Stimulated activated CD8-positive, alpha-beta memory T cell treated with anti-CD3 and anti-CD28 coated beads, Interleukin-4, amount 100 ng/mL, for 24 hours (primary cell): ENCODE measurements at regions not wholly inside any gene's neighbourhood (a gene's known extent, or its start where the extent isn't known, plus 50 kb on each side); places are given as distances from the start of the nearest gene placed in this dataset.
"Not testable (repeated sequence)": the region's sequence is repeated elsewhere in the genome, so short reads cannot be mapped to it uniquely, and the experiment has no call there.

Experiments
- DNase-seq: peaks from one replicate; pipeline ENCODE4 v3.0.0-alpha.2; 2020; ENCODE audit warnings: low read depth

DNA sequence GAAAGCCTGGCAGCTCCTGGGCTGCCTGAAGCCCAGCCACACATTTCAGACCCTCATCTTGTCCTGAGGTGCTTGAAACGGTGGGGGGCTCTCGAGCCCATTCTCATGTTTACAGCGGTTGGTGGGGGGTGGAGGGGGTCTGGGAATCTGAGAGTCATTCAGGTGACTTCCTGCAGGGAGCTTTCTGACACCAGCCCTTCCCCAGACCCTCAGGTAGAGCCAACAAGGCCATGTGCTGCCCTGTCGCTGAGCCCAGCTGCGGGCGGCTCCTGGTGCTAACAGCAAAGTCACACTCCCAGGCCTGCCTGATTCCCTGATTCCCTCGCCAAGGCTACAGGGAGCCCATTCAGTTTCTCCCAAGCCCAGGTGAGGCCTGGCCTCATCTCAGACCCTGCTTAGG lies 324.9 kb upstream of the MEX3C start:
- DNase-seq = no peak

DNA sequence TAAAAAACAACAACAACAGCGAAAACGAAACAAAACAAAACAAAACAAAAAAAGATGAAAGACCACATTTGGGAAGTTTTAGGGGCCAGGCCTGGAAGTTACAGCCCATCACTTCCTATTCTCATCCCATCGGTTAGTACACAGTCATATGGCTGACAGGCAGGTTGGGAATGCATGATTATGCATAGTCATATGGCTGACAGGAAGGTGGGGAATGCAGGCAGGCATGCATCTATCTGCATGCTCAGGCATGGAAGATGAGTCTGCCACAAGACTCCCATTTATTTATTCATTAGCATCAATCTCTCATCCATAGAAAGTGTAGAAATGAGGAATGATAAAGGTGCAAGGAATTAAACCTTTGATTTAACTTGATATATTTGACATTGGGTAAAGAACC lies 325.3 kb upstream of the MEX3C start:
- DNase-seq = no peak

DNA sequence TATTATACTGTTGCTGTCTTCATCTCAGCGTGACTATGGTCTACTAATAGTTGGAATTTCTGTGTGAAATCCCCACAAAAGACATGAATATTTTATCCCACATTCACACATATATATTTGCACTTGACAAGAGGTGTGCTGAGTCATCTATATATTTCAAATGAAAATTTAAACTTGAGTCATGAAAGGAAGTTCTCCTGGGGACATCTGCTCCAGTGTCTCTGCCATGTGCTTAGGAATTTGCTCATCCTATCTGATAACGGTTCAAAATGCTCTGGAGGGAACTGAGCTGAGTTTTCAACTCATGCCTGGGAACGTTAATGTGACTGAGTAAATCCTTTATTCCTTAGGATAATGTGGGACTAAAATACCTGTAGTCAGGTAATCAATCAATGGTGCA lies 326.2 kb upstream of the MEX3C start:
- no peak for DNase-seq

DNA sequence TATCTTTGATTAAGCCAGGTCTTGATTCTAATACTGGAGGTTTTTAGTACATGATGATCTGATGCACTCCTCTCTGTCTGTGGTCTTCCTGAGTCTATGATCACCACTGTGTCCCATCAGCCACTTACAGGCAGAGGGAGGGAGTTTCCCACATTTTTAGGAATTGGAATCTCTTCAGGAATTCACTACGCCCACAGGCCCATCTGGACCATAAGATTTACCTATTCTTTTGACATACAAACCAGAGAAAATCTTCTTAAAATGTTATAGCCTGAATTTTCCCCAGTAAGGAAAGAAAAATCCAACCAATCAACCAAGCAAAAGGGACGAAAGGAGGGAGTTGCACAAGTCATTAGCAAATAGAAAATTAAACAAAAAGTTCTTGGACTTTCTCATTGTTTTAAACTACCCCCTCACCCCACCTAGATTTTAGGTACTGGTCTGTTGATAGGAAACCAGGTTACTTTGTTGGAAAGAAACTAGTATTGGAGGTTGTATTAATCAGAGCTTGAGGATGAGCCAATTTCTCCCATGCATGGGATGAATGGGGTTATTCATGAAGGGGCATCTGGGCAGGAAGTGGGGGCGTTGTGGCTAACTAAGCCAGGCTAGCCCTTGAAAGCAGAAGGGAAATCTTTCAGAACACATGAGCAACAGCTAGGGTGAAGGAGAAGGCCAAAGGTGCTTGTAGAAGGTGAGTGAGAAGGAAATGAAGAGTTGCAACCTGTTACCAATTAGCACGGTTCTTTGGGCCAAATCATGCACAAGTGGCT lies 328.2 kb upstream of the MEX3C start:
- no peak for DNase-seq

DNA sequence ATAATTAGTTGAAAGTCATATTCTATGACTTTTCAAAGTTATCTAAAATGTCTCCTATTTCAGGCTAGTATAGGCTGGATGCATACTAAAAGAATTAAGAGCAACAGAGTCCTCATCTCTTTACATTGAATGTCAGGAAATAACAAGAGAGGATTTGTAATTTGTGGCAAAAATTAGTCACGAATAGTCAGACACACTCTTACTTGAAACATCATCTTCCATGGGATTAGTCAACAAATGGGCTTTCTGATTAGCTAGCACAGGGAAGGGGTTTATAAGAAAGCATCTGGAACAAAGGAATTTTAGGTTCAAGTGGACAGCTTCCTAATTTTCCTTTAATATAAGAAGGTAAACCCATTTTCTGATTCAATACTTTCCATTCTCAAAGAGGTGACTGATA lies 330.3 kb upstream of the MEX3C start:
- DNase-seq = no peak

DNA sequence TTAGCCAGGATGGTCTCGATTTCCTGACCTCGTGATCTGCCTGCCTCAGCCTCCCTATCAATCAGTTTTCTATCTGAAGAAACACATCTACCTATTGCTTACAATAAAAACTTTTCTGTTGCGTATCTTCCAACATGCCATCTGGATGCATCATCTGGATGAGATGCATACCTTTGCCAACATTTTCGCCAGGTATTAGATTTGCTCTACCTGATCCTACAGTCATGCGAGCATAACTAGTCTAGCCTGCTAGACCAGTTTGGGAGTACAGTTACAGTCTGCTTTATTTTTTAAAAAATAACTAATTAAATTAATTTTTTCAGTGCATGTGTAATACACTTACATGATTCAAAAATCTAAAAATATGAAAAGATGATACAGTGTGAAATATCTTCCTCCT lies 334.0 kb upstream of the MEX3C start:
- DNase-seq = no peak

DNA sequence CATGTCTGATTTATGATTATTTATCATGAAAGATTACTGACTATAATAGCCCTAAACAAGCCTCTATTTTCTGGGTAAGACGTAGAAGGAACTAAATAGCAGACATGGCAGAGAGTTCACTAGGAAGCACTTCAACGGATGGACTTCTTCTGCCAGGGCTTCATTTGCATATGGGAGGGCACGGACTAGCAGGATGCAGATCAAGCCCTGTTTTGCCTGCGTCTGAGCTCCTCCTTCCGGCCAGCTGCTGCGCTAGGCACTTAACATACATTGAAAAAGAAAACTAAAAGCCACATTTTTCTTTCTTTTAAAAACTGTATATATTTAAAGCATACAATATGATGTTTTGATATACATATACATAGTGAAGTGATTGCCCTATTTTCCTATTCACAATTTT lies 340.0 kb upstream of the MEX3C start:
- no peak for DNase-seq

DNA sequence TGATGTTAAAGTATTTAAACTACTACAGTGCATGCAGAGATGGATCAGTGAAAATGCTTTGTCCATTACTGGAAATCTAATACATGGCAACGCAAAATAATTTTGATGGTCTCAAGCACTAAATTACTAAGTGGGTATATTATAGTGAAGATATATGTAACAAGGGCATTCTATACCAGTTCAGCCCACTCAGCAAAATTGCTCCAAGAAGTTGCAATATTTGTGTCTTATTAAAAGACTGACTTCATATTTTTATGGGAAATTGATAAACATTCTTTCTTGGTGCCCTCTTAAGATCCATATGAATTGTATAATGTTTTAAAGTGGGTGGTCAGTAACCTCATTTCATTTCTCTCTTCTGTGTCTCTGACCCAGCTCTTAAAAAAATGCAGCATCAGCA lies 343.1 kb upstream of the MEX3C start:
- DNase-seq = no peak

DNA sequence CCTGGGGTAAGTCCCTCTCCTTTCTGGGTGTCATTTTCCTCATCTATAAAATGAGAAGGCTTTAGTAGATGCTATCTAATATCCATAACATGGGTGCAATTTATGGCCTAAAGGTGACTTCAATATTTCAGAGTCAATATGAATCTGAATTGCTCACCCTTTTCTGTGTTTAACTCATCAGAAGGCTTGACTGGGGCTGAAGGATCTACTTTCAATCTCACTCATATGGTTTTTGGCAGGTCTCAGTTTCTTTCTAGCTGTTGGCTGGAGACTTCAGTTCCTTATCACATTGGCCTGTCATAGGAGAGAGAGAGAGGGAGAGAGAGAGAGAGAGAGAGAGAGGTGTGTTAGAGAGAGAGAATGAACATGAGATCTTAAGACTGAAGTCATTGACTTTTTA lies 343.7 kb upstream of the MEX3C start:
- DNase-seq = no peak

DNA sequence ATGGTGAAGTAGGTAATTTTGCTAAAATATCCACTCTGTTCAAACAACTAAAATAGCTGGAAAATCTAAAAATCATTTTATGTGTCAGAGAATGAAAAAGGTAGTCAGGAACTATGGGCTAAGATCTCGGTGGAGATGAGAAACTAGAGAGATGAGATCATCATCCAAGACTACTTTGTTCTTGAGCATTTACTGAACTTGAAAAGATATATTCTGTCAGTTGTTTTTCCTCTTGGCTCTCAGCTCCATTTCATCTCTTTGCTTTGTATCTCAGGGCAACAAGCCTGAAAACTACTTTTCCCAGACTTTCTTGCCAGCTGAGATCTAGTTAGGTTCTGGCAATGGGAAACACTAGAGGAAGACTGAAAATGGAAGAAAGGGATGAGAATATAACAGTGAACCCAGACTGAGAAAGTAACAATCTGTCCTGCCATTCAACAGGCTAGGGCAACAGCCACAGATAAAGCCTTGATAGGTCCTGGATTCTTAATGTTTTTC lies 346.2 kb upstream of the MEX3C start:
- no peak for DNase-seq

DNA sequence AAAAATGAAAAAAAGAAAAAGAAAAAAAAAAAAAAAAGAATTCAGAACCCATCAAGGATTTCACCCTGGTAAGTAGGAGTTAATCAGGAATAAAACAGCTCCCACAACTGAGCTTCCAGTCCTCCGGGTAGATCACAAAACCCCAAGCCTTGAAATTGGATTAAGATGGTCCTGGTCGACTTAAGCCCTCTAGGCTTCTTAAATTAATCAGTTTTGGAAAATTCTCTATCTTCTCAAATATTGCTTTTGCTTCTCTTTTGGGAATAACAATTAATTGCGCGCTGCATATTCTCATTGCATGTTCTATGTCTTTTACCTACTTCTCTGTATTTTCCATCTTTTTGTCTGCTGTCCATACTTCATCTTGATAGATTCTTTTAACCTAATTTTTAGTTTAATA lies 348.0 kb upstream of the MEX3C start:
- DNase-seq = no peak

DNA sequence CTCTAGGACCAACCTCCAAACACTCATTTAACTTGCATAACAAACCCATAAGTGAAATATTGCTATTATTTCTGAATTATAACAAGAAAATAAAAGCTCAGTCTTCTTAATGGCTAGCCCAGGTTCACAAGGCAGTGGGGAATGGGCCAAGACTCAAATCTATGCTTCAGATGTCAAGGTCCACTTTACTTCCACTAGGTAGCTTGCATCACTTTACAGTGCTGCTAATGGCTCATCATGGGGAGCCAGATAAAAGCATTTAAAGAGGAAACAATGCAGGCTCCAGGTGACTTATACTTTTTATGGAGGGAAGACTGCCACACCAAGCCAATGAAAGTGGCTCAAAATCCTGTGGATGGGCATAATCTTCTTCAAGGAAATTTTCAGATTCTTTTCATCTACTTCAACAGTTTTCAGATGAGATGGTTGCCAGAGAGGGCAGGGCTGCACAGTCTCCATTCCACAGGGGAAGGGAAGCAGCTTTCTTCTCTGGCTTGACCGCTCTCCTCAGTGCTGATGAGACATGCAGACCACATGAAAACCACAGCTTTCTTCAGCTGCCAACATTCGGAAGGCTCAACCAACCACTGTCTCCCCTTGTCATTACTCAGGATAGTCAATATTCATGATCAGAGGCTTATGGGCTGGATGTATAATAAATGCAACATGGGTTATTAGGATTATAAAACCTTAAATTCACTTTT lies 361.9 kb upstream of the MEX3C start:
- DNase-seq = no peak

DNA sequence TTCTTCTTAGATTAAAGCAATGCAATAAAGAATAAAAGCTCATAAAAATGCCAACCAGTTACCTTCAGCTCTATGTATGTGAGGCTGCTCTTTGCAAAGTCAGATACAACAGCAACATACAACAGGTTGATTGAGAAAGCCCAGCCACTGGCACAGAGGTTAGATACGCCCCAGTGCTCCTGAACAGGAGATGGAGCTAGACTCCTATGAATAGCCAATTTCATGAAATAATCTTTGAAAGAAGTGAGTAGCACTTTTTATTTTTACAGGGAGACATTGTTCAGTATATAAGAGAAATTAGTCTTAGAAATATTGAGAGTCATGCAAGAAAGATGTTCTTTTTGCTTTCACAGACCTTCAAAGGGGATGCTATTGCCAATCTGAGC lies 362.4 kb upstream of the MEX3C start:
- DNase-seq = no peak

DNA sequence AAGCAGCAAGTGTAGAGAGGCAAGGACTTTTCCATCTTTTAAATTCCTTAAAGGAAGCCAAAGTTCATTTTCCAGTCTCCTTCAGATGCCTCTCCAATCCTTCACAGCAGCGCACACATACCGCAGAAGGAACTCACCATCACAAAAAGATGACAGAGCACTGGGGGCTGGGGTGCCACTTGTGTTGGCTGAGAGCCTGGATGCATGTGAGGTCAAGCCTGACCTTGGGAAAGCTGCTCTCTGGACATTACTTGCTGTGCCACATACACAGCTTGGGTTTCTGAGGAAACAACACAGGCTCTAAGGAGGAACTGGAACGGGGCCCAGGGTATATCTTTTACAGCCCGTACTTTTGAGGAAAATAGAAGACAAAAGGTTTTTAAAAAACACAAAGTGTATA lies 364.3 kb upstream of the MEX3C start:
- no peak for DNase-seq

DNA sequence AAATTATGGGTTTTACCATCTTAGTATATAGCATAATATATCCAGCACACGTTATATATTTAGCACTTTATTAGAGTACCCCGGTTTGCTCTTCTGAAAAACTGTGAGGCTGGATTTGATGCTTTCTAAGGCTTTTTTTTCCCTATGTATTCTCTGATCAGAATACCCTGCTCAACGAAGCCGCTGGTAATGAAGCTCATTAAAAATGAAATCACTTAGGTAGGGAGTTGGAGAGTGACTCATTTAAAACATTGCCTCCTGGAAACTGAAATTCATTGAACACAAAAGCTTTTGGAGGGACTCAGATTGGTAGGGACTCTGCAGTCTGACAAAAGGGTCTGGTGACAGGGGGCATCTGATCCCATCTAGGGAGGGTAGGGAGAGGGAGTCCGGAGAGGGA lies 365.4 kb upstream of the MEX3C start:
- DNase-seq = no peak

DNA sequence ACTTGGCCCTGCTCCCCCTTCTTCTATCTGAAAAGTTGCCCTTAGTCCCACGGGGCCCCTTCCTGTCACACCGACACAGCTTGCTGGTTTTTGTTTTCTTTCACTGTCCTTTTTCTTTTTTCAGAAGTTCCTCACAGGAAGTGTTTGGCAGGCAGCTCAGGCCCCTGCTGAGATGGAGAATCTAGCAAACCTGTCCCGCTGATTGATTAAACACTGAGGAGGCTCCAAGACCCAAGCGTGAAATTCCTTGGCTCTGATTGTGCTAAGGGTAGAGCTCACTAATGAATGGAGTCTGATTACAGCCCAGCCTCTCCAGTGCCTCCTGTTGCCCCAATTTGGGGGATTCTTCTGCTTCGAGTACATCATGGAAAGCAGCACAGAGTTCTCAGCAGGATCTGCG lies 365.9 kb upstream of the MEX3C start:
- DNase-seq = no peak

DNA sequence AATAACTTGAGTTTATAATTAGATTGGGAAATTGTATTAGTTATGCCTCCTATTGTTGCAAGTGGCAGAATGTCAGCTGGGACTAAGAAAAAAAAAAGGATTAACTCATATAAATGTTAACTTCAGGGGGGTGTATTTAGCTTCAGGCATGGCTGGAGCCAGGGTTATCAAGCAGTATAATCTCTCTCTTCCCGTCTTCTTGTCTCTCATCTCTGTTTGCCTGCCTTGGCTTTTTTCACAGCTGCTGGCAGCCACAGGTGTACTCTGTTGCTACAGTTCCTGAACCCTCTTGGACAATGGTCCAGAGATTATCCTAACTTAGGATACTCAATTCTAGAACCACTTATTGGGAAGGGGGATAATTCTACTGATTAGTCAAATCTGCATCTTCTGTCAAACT lies 370.7 kb upstream of the MEX3C start:
- no peak for DNase-seq

DNA sequence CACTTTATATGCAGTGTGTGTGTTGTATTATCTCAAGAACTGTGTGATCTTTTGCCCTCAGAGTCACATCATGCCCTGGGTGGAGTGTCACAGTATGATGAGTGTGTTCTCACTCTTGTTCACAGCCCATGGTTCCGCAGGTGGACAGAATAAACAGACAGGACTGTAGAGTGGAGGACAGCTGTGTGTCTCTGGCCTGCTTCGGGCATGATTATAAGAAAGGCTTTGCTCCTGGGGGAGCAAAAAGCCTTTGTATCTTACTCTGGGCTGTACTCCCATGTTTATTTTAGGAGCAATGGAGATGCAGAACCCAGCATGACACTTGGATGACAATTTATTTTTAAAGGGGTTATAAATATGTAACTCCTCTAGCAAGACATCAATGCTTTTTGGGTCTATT lies 371.7 kb upstream of the MEX3C start:
- DNase-seq = no peak

DNA sequence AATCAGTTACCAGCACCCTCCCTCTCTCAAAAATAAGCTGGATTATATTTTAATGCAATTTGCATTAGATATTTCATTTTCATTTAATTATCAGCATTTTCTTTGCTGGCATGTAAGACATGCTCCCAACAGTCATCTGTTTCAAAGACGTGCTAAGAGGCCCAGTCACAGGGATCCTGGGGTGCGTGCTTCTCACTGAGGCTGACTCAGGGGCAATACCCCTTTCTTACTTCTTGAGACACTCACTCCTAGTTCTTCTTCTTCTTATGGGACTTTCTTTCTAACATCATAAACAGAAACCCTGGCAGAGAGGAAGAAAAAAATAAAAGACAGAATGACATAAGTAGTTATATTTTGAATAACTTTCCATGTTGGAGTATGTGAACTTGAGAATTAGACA lies 372.1 kb upstream of the MEX3C start:
- DNase-seq = no peak

DNA sequence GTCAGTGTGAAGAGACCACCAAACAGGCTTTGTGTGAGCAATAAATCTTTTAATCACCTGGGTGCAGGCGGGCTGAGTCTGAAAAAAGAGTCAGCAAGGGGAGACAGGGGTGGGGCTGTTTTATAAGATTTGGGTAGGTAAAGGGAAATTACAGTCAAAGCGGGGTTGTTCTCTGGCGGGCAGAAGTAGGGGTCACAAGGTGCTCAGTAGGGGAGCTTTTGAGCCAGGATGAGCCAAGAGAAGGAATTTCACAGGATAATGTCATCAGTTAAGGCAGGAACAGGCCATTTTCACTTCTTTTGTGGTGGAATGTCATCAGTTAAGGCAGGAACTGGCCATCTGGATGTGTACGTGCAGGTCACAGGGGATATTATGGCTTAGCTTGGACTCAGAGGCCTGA lies 372.6 kb upstream of the MEX3C start:
- not testable (repeated sequence) for DNase-seq

DNA sequence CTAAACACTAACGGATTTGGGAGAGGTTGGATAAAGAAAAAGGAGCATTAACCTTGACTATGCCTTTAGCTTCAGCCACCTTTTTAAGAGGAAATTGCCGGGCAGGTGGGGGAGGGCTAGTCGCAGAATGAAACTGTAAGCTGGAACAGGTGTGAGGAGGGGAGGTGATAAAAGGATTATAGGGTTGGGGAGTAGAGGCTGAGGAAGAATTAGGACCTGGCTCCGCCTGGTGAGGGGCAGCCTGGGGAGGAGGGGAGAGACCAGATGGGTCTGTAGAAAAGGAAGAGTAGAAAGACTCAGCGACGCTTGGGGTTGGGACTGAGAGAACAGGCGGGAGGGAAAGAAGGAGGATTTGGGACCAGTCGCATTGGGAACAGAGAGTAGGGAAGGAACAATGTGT lies 376.4 kb upstream of the MEX3C start:
- DNase-seq = not testable (repeated sequence)

DNA sequence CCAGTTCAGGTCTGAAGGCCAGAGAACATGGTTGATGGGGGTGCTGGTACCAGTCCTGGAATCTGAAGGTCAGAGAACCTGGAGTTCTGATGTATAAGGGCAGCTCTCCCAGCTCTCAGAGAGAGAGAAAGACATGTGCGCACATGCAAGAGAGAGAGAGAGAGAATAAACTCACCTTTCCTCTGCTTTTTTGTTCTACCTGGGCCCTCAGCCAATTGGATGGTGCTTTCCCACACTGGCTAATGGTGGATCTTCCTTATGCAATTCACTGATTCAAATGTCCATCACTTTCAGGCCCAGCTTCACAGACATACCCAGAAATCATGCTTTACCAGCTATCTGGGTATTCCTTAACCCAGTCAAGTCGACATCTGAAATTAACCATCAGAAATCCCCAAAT lies 377.7 kb upstream of the MEX3C start:
- DNase-seq = no peak

DNA sequence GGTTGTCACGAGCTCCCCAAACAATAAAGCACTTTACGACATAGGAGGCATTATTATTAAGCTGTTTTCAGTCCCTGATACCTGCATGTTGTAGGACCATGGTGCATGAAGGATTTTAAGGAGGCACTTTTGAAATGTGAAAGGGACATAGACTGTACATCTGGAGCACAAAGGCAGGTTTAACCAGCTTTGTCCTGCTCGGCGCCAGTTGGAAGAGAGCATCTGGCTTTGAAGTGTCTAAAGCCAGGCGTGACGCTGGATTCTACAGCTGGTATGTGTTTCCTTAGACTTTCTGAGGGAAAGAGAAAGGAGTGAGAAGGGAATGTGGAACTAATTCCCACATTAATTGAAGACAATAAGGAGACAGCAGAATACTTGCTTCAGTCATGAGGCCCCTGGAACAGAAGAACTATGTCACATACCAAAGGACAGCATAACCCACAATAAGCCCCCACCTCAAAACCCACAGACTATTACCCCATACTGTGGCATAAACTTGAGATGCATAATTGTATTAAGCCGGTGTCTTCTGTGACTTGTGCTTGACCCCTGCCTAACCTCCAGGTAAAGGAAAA lies 381.0 kb upstream of the MEX3C start:
- no peak for DNase-seq

DNA sequence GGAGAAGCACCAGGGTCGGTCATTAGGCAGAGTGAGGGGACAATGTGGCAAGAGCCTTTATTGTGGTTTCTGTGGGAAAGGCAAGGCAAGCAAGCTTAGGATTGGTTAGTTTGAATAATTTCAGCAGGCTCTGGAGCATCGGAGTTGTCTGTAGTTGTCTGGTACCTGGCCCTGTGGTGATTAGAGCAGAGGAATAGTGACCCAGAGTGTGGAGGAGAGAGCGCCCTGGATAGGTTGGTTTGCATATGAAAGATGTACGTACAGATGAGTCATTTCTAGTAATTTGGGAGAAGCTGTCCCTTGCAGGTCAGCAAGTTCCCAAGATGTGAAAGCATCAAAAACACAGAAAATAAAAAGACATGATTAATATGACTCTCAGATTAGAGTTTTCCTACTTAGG lies 383.1 kb upstream of the MEX3C start:
- no peak for DNase-seq
